GM21423 (cell line): ENCODE measurements at regions not wholly inside any gene's neighbourhood (a gene's known extent, or its start where the extent isn't known, plus 50 kb on each side); places are given as distances from the start of the nearest gene placed in this dataset.
A peak's percentile ranks its signal among the peaks of the same experiment; 100 is the strongest.

Source experiments
- ATAC-seq: cut with Tn5 transposase; IDR thresholded peaks from one replicate; pipeline ENCODE4 v1.9.1; 2021; ENCODE audit warnings: mild to moderate bottlenecking, moderate library complexity; ENCODE audit not compliant: unreplicated experiment

DNA sequence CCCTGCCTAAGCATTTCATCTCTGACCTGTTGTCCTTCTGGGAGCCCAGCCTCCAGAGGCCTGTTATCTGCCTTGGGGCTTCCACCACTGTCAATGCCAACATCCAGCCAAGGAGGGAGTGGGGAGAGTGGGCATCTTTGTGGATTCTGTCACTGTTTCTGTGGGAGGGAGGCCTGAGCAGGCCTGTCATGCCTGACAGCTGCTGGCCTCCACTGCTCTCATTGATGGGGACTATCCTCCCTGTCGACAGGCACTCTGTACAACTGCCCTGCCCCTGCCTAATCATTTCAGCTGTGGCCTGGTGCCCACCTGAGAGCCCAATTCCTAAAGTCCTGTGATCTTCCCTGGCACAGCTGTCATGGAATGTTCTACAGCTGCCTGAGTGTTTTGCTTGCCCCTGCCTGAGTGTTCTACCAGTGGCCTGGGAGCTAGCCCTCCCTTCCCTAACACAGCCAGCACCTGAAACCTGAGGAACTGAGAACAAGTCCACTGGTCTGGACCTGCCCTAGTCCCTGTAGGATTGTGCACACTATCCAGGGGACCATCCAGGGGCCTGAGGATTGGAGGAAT is 145.3 kb downstream of the FAM83B start:
- ATAC-seq: no peak

DNA sequence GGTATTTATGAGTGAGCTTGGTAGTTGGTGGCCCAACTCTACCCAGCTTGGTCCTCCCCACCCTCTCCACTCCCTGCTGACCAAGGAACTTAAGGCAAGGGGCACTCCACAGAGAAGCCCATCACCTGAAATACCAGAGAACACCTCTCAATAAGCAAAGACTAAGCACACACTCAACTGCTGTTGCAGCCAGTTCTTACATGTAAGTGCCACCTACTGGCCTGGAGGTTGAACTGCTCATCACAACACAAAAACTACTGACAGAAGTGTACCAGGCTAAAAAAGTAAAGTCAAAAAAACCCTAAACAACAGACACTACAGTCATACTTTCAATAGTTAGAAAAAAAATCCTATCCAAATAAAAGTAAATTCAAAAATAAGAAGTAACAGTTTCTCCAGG is 146.2 kb downstream of the FAM83B start:
- ATAC-seq: no peak

DNA sequence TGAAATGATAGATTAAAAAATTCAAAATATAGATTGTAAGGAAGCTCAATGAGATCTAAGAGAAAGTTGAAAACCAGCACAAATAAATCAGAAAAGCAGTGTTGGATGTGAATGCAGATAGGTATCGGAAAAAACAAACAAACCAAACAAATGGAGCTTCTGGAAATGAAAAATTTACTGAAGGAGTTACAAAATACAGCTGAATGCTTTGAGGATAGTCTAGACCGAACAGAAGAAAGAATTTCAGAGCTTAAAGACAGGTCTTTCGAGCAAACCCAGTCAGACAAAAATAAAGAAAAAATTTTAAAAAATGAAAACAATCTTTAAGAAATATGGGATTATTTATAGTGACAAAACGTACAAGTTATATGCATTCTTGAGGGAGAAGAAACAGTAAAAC is 146.7 kb downstream of the FAM83B start:
- ATAC-seq: no peak

DNA sequence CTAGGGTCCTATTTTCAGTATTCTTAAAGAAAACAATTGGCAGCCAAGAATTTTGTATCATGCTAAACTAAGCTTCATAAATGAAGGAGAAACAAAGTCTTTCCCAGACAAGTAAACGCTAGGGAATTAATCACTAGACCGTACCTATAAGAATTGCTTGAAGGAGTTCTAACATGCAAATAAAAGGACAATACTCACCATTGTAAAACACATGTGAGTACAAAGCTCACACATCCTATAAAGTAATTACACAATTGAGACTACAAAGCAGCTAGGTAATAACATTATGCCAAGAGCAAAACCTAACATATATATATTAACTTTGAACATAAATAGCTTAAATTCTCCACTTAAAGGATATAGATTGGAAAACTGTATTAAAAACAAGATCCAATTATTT is 147.4 kb downstream of the FAM83B start:
- no peak for ATAC-seq

DNA sequence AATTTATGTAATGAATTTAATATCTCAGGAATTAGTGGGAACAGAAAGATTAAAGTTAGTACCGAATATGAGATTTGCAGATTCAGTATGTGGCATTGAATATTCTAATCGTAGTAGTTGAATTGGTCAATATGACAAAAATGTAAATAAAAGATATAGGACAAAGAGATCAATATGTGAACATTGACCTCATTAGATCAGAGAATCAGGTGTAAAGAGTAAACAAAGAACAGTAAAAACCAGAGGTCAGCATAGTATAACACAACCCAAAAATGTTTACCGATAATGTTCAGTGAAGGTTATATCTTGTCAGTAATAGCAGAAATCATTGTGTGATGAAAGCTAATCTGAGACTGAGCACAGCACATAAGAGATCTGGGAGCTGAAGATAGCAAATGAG is 152.0 kb downstream of the FAM83B start:
- ATAC-seq: no peak

DNA sequence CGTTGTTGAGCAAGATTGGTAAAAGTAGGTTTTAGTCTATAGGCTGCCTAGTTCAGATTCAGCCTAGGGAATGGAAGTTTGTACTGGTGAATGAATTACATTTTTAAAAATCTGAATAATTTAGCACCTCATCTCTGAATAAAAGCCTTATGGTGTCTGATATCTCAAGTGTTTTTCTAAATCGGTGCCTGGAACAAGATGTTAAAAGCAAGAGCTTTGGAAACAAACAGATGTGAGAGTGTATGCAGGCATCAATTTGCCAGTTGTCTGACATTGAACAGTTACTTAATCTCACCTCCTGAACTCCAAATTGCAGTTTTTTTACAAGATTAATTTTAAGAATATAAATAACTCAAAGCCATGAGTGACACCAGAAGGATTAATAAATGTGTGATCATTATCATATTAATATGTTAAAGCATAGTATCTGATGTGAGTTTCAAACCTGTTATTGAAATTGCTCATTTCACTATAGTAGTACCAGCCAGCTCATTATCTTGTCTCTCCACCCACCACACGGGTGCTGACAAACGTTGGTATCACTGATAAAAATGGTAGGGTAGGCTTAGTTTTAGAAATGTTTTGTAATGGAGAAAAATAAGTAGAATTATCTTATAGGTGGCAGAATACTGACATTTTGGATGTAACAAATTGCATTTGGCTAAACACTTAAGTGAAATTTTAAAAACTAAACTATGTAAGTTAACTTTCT is 157.3 kb downstream of the FAM83B start:
- ATAC-seq: no peak

DNA sequence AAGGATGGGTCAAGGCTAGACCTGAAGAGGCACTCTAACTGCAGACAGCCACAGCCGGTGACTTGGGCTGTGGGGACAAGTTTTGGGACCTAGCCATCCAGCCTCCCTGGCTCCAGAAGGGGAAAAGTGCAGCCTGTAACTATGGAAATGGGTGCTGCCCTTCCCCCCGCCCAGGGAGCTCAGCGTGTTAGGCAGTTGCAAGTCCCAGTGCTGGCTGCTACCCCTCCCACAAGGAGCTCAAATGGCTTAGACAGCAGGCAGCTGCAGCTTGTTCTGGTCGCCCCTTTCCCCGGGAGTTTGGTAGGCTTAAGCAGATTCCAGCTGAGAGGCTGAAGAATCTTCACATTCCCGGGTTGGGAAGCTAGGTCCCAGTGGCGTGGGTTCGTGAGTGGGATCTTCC is 162.6 kb downstream of the FAM83B start:
- ATAC-seq: no peak

DNA sequence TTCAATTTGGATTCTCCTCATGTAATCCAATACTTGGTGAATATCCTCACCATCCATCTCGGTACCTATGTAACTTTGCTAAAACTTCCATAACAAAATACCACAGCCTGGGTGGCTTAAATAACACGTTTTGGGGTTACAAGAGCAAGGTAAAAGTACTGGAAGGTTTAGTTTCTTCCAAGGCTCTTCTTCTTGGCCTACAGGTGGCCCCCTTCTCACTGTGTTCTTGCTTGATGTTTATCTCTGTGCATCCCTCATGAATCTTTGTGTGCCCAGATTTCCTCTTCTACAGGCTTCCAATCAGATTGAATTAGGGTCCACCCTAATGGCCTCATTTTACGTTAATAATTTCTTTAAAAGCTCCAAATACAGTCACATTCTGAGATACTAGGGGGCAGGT is 163.3 kb upstream of the HCRTR2 start:
- ATAC-seq: no peak

DNA sequence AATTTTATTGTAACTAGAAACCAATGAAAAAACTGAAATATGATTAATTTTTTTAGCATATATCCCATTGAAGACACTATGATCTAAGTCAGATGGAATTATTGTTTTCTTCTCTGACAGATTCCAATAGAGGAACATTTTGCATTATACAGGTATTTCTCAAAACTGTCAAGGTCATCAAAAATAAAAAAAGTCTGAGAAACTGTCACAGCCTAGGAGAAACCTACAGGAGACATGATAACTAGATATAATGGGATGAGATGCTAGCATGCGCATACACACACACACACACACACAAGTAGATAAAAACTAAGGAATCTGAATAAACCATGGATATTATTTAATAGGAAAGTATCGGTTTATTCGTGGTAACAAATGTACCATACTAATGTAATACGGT is 161.9 kb upstream of the HCRTR2 start:
- ATAC-seq: no peak

DNA sequence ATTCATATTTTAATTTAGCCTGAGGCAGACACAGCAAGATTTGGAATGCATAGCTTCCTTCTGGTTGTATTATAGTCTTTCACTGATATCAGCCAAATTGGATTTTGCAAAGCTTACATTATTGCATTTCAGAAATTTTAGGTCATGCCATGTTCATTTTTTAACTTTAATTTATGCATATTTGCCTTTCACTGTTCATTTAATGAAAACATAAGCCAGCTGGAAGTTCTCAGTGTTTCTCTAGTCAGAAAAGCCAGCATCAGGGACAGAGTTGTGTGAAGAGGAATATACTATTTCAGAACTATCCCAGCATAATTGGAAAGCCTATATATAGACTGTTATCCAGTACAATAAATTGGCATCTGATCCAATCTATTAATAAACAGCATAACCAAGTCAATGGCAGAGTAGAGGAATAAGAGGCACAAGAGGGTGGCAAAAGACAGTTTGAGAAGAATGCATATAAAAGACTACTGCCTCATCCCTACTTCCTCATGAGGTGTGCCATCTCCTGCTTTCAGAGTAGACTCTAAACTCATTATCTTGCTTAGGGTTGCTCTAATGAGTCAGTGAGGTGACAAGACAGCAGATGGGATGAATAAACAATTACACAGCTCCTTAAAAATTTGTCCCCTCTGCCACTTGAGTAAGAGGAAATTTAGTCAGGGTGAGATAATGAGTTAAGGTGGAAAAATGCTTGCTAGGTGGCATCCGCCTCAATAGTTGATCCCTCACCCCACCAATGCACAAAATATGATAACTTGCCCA is 159.8 kb upstream of the HCRTR2 start:
- no peak for ATAC-seq

DNA sequence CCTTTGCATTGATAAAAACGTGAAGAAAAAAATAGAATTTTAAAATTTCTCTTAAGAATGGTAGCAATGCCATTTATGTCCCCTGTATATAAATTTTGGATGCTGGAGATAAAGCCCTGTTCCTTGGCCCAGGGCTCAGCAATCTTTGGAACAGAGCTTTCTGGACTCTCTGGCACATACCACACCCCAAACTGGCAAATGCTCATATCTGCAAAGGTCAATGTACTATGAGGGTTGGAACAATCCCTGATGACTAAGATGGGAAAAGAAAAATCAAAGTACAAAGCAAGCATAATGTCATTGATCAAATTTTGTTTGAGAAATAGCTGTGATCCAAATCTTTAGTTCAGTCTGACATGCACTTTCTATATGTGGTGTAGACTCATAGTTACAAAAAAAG is 158.1 kb upstream of the HCRTR2 start:
- no peak for ATAC-seq

DNA sequence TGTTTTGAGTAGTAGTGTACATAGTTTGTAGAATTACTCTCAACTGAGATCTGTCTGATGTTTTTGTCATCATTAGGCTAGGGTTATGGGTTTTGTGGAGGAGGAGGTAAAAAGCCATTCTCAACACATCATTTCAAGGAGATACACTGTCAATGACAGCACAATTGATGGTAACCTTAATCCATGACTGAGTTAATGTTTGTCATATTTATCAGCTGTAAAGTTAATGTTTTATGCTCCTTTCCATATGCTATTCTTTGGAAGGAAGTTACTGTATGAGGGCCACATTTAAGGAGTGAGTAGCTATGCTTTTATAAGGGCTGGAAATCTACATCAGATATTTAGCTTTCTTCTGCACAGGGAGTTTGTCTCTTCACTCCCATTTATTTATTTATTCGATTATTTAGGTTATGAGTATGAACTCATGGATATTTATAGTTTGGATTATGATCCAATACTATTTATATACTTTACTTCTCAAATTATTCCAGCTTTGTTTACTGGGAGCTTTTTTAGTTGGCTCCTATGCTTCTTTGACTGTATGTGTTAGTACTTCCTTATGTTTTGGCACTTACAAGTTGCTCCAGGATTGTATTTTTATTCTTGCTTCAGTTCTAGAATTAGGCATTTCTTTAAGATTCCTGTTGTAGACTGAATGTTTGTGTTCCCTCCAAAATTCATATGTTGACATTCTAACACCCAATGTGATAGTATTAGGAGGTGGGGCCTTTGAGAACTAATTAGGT is 156.6 kb upstream of the HCRTR2 start:
- ATAC-seq: no peak

DNA sequence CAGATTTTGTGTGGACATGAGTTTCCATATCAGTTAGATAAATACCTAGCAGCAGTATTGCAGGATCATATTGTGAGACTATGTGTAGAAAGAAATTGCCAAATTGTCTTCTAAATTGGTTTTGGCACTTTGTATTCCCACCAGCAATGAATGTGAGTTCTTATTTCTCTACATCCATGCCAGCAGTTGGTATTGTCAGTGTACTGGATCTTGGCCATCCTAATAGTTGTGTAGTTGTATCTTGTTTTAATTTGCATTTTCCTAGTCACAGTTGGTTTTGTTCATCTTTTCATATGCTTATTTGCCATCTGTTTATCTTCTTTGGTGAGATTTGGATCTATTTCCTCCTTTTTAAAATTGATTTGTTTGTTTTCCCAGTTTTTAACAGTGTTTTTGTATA is 154.7 kb upstream of the HCRTR2 start:
- no peak for ATAC-seq

DNA sequence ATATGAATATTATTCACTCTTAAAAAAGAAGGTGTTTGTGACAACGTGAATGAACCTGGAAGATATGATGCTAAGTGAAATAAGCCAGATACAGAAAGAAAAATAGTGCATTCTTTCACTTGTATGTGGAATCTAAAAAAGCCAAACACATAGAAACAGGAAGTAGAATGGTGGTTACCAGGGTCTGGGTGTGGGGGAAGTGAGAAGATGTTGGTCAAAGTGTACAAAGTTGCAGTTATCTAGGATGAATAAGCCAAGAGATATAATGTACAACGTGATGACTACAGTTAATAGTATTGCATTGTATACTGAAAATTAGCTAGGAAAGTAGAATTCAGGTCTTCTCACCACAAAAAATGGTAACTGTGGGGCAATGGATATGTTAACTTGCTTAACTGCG is 151.1 kb upstream of the HCRTR2 start:
- ATAC-seq: peak; percentile 51

DNA sequence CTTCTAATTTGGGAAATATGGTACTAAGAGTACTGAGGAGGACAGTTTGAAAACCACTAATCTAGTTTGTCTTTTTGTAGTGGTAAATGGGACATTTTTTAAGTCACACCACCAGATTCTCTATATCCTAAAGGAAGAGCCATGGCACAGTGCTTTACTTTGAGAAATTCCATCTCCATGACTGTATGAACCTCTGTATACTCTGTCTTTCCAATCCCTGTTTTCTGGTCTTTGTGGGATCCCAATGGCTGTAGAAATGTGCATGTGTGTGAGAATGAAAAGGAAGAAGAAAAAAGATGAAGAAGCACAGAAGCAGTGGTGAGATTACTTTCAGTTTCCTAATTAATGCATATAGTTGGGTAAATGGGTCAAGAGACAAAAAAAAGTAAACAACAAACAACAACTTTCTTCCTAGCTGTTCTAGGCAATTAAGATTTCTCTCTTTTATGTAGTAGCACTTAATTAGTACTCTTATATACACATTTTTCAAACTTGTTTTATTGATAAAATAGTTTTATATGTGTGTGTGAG is 141.2 kb upstream of the HCRTR2 start:
- ATAC-seq: no peak

DNA sequence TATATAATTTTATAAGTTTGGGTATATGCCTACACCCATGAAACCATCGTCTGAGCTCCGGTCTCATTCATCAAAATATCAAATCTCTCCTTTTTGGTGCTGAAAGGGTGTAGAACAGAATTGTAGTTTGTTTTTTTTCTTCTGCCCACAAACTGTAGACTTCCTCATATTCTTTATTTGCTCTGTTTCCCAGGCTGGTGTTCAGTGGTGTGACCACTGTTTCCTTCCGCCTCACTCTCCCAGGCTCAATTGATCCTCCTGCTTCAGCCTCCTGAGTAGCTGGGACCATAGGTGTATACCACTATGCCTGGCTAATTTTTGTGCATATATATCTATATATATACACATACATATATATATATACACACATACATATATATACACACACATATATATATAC is 139.6 kb upstream of the HCRTR2 start:
- ATAC-seq: no peak

DNA sequence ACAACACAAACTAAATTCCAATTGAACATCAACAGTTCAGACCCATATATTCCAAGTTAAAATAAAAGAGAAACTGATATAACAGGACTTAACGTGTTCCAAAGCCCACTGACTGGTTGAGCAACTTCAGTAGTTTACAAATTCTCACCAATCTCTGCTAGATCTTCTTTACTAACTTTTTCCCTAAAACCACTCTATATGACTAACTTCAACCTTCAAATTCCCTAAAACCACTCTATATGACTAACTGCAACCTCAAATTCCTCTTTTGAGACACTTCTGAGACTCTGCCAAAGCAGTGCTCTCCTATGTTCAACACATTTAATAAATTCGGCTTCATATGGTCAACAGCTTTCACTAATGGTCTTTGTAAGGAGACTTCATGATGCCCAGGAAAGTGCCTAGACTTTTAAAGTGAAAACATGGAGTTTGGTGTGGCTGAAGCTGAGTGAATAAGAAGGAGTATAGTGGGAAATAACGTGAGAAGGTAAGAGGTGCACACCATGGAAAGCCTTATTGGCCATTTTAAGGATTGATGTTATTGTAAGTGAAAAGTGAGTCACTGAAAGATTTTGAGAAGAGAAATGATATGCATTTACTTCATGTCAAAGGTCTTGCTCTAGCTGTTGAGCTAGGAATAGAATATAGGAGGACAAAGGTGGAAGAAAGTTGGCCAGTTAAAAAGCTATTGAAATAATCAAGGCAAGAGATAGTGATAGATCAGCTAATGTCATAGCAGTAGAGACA is 134.0 kb upstream of the HCRTR2 start:
- ATAC-seq: no peak

DNA sequence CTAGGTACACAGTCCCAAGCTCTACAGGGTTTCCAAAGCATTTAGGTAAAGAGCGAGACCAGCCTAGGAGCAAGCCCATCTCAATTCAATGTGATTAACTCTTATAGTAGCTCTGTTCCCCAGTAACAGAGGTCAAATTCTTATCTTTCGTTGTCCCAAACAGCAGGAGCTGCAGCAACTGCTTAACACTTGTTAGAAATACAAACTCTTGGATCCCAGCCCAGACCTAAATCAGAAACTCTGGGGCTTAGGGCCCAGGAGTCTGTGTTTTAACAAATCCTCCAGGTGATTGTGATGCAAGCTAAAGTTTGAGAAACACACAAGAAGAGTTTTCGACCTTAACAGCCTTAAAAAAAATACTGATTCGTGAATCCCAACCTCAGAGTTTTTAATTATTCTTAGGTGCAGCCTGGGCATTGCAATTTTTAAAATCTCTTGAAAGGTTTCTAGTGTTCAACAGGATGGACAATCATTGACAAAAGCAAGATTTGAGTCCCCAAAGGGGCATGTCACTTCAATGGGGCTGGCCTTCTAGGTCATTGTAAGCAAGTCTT is 127.4 kb upstream of the HCRTR2 start:
- no peak for ATAC-seq

DNA sequence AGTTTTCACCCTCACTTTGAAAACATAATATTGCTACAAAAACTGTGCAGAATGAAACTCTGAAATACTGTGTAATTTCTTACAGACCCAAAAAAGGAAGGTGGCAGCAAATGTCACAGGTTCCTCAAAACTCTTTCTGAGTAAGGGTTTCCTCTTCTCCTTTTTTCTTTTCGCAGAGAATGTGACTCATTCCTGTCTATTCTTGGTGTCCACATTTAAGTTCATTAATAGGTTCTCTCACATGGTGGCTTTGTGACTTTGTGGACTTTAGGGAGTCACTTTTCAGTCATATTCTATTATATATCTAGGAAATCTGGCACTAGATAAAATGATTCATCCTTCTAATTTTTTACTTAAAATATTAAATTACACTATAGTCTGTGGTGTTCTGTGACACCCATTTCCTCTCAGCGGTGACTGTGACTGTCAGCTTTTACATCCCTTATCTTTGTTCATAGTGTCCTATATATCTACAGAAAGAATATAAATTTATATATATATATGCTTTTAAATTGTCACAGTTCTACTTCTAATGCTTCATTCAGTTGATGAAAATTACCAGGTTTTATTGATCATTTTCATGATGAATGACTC is 126.8 kb upstream of the HCRTR2 start:
- ATAC-seq: peak; percentile 58

DNA sequence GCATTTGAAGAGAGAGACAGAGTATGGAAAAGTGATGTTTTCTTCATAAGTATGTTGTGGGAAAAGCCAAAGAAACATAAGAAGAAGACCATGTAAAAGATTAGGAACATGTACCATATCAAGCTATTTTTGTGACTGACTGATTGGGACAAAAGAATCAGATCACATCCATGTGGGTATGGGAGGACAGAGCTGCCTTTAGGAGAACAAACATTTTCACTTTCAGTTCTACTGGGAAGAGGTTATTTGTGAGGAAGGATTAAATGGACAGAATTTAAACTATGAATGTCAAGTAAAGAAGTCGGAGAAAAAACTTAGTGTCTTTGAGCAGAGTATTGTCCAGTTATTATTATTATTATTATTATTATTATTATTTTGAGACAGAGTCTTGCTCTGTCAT is 124.4 kb upstream of the HCRTR2 start:
- ATAC-seq: no peak
